Panc1 (cell line): ENCODE measurements at regions not wholly inside any gene's neighbourhood (a gene's known extent, or its start where the extent isn't known, plus 50 kb on each side); places are given as distances from the start of the nearest gene placed in this dataset.

Source experiments
- ATAC-seq: fragments of 200-7000 bp; cut with Tn5 transposase; 2 replicates; pipeline ENCODE4 v1.9.1; 2020; ENCODE audit warnings: mild to moderate bottlenecking, moderate library complexity
- BruUV-seq: library from RNA; stranded (reverse); fragments of 400-500 nt; replicated peaks from 2 replicates; lab custom pipeline; 2021; lab: Mats Ljungman, UMichigan
- CTCF ChIA-PET: fragments of 300-600 bp; sonication (Branson Sonifier 250); formaldehyde crosslinking; loops from one replicate; lab custom pipeline; 2022; ENCODE audit warnings: antibody characterized with exemption; lab: Charles Lee
- POLR2A ChIA-PET: fragments of 300-600 bp; sonication (Branson Sonifier 250); formaldehyde crosslinking; loops from one replicate; lab custom pipeline; 2022; ENCODE audit warnings: antibody characterized with exemption; lab: Charles Lee
- DNase-seq: peaks from one replicate; pipeline ENCODE4 v3.0.0-alpha.2; 2010; ENCODE audit warnings: low read depth, low spot score
- H3K27ac ChIP-seq: 2 replicates; pipeline ENCODE4 v1.5.1; 2011; ENCODE audit warnings: mild to moderate bottlenecking, low read length, inconsistent platforms
- H3K27me3 ChIP-seq: fragments of 200-500 bp; sonication (Bioruptor generic); 2 replicates; pipeline ENCODE4 v1.6.0; 2014; ENCODE audit warnings: low read length, inconsistent platforms; ENCODE audit not compliant: control insufficient read depth, insufficient read depth
- H3K36me3 ChIP-seq: fragments of 200-500 bp; sonication (Bioruptor generic); 2 replicates; pipeline ENCODE4 v1.5.1; 2014; ENCODE audit warnings: inconsistent platforms, mild to moderate bottlenecking, low read length, moderate library complexity; ENCODE audit not compliant: control insufficient read depth, insufficient read depth
- H3K4me1 ChIP-seq: 2 replicates; pipeline ENCODE4 v1.5.1; 2011; ENCODE audit warnings: inconsistent platforms, mild to moderate bottlenecking, low read length, moderate library complexity; ENCODE audit not compliant: control insufficient read depth, insufficient read depth
- H3K4me3 ChIP-seq, 2 experiments: 2 replicates each; pipeline ENCODE4 v1.5.1; 2011 to 2012; ENCODE audit warnings: low read depth in 2 of 2, low read length in 2 of 2, mild to moderate bottlenecking in 2 of 2, inconsistent platforms in 1 of 2, moderate library complexity in 1 of 2
- H3K9me3 ChIP-seq: fragments of 200-500 bp; sonication (Bioruptor generic); 2 replicates; pipeline ENCODE4 v1.5.1; 2014; ENCODE audit warnings: low read depth, mild to moderate bottlenecking, inconsistent platforms, low read length, moderate library complexity; ENCODE audit not compliant: control insufficient read depth, insufficient read depth
- CTCF ChIP-seq: fragments of 450-650 bp; IDR thresholded peaks from 2 replicates; pipeline ENCODE4 v1.5.1; 2017; ENCODE audit warnings: mild to moderate bottlenecking
- POLR2AphosphoS5 ChIP-seq: IDR thresholded peaks from 2 replicates; pipeline ENCODE4 v1.6.1; 2012; ENCODE audit warnings: mild to moderate bottlenecking, low read depth, low read length, moderate library complexity
- REST ChIP-seq, 2 experiments: IDR thresholded peaks; 2 replicates each; pipeline ENCODE4 v1.6.1; 2011 to 2012; ENCODE audit warnings: low read depth in 2 of 2, control low read depth in 1 of 2, low read length in 1 of 2, mild to moderate bottlenecking in 1 of 2, moderate library complexity in 1 of 2; ENCODE audit not compliant: insufficient read depth in 1 of 2
- SIN3A ChIP-seq: IDR thresholded peaks from 2 replicates; pipeline ENCODE4 v1.6.1; 2012; ENCODE audit warnings: low read depth, mild to moderate bottlenecking, low read length, moderate library complexity, borderline replicate concordance; ENCODE audit not compliant: insufficient read depth
- TCF7L2 ChIP-seq: IDR thresholded peaks from 2 replicates; pipeline ENCODE4 v1.6.1; 2011; ENCODE audit warnings: mild to moderate bottlenecking, low read depth, low read length, inconsistent platforms
- in situ Hi-C: cut with HindIII; loops from 2 replicates; pipeline ENCODE4 v1.10.0; 2016; ENCODE audit warnings: low sequenced_read_pairs, low pct_unique_long_range_greater_than_20kb
- intact Hi-C: fragments of 100-400 bp; cut with micrococcal nuclease; formaldehyde crosslinking; loops from one replicate; pipeline ENCODE4 v1.10.0; 2022; ENCODE audit not compliant: unreplicated experiment

- no peaks in the 10 kb centered on the region for H3K9me3 ChIP-seq
- in situ Hi-C loops, result no loop called here
- no peaks in the 10 kb centered on the region for H3K27me3 ChIP-seq
- no TSS peak for BruUV-seq
- ATAC-seq (no peak), DNase-seq (no peak)
- H3K4me1 ChIP-seq, result no peaks in the 10 kb centered on the region
- TF ChIP-seq SIN3A (no peak), REST (IDR thresholded peaks at IDR 0.05; ENCODE audit: insufficient read depth in 1 of 2, low read depth in 2 of 2, low read length in 1 of 2) (no peak), CTCF (no peak), POLR2AphosphoS5 (no peak), TCF7L2 (no peak)
- intact Hi-C loops, result no loop called here
- no peaks in the 10 kb centered on the region for H3K36me3 ChIP-seq
- CTCF ChIA-PET, result no interaction called here
- H3K27ac ChIP-seq, result no peak overlapping the region
- H3K4me3 ChIP-seq, result no peak overlapping the region
- POLR2A ChIA-PET, result no interaction called here
Measured at GRCh38 chr5:5788793-5789192, 366.3 kb downstream of the ICE1 start.

GRCh38 chr5:5787373-5787772 lies 364.9 kb downstream of the ICE1 start:
- no peak for TF ChIP-seq TCF7L2
- no peak for TF ChIP-seq CTCF
- TF ChIP-seq REST (IDR thresholded peaks at IDR 0.05; ENCODE audit: insufficient read depth in 1 of 2, low read depth in 2 of 2, low read length in 1 of 2), result no peak
- no peak for TF ChIP-seq SIN3A
- no peak for TF ChIP-seq POLR2AphosphoS5
- H3K36me3 ChIP-seq, result no peaks in the 10 kb centered on the region
- H3K27ac ChIP-seq, result no peak overlapping the region
- DNase-seq (no peak), ATAC-seq (no peak)
- in situ Hi-C loops (no loop called here), intact Hi-C loops (no loop called here)
- CTCF ChIA-PET, result interaction anchor here (0.6 kb wide), 1 partner anchor 176 kb away, joined by 3 read pairs; no protein-coding TSS in a partner anchor
- H3K4me1 ChIP-seq, result no peaks in the 10 kb centered on the region
- no peak overlapping the region for H3K4me3 ChIP-seq
- no peaks in the 10 kb centered on the region for H3K27me3 ChIP-seq
- BruUV-seq, result no TSS peak
- POLR2A ChIA-PET, result no interaction called here
- H3K9me3 ChIP-seq, result no peaks in the 10 kb centered on the region
